HEK293T (cell line): ENCODE measurements at regions not wholly inside any gene's neighbourhood (a gene's known extent, or its start where the extent isn't known, plus 50 kb on each side); places are given as distances from the start of the nearest gene placed in this dataset.

ENCODE experiments used
- ARNT ChIP-seq: fragments of 450-650 bp; IDR thresholded peaks from 2 replicates; pipeline ENCODE4 v1.6.1; 2017; ENCODE audit warnings: mild to moderate bottlenecking
- BHLHE40 ChIP-seq: fragments of 450-650 bp; IDR thresholded peaks from 2 replicates; pipeline ENCODE4 v1.6.1; 2016; ENCODE audit warnings: mild to moderate bottlenecking, moderate library complexity, borderline replicate concordance
- CTBP1 ChIP-seq: fragments of 450-650 bp; IDR thresholded peaks from 2 replicates; pipeline ENCODE4 v1.6.1; 2016; ENCODE audit warnings: borderline replicate concordance
- FOXA1 ChIP-seq: fragments of 450-650 bp; IDR thresholded peaks from 2 replicates; pipeline ENCODE4 v1.6.1; 2016; ENCODE audit warnings: mild to moderate bottlenecking
- HDGF ChIP-seq: fragments of 450-650 bp; IDR thresholded peaks from 2 replicates; pipeline ENCODE4 v1.6.1; 2017; ENCODE audit warnings: antibody characterized with exemption, borderline replicate concordance
- NFRKB ChIP-seq: fragments of 450-650 bp; IDR thresholded peaks from 2 replicates; pipeline ENCODE4 v1.6.1; 2016; ENCODE audit warnings: mild to moderate bottlenecking, moderate library complexity
- PKNOX1 ChIP-seq: fragments of 450-650 bp; IDR thresholded peaks from 2 replicates; pipeline ENCODE4 v1.6.1; 2016
- SP1 ChIP-seq: fragments of 450-650 bp; IDR thresholded peaks from 2 replicates; pipeline ENCODE4 v1.6.1; 2017
- SUZ12 ChIP-seq: fragments of 450-650 bp; IDR thresholded peaks from 2 replicates; pipeline ENCODE4 v1.6.1; 2016; ENCODE audit warnings: mild to moderate bottlenecking

GRCh38 chr4:127307996-127308395 is 324.8 kb upstream of the INTU start:
- TF ChIP-seq ARNT = no peak
- no peak for TF ChIP-seq HDGF
- no peak for TF ChIP-seq SP1
- TF ChIP-seq SUZ12 = no peak
- TF ChIP-seq FOXA1 = no peak
- TF ChIP-seq BHLHE40 = no peak
- TF ChIP-seq PKNOX1 = no peak
- TF ChIP-seq CTBP1 = no peak
- no peak for TF ChIP-seq NFRKB
